HEK293T (cell line): ENCODE measurements at regions not wholly inside any gene's neighbourhood (a gene's known extent, or its start where the extent isn't known, plus 50 kb on each side); places are given as distances from the start of the nearest gene placed in this dataset.

Experiments
- CTCF ChIA-PET: fragments of 350-600 bp; formaldehyde crosslinking; extraction: SDS; loops from one replicate; lab custom pipeline; 2021; ENCODE audit warnings: antibody characterized with exemption, inconsistent platforms; lab: Yijun Ruan, JAX
- POLR2A ChIA-PET: fragments of 350-600 bp; formaldehyde crosslinking; extraction: SDS; loops from one replicate; lab custom pipeline; 2020; ENCODE audit warnings: antibody characterized with exemption, inconsistent platforms; lab: Yijun Ruan, JAX
- DNase-seq: peaks from one replicate; pipeline ENCODE4 v3.0.0; 2012; ENCODE audit warnings: mixed read lengths; ENCODE audit errors: extremely low spot score
- ARNT ChIP-seq: fragments of 450-650 bp; IDR thresholded peaks from 2 replicates; pipeline ENCODE4 v1.6.1; 2017; ENCODE audit warnings: mild to moderate bottlenecking
- BHLHE40 ChIP-seq: fragments of 450-650 bp; IDR thresholded peaks from 2 replicates; pipeline ENCODE4 v1.6.1; 2016; ENCODE audit warnings: mild to moderate bottlenecking, moderate library complexity, borderline replicate concordance
- CTBP1 ChIP-seq: fragments of 450-650 bp; IDR thresholded peaks from 2 replicates; pipeline ENCODE4 v1.6.1; 2016; ENCODE audit warnings: borderline replicate concordance
- ELF4 ChIP-seq: fragments of 450-650 bp; IDR thresholded peaks from 2 replicates; pipeline ENCODE4 v1.6.1; 2017; ENCODE audit warnings: antibody characterized with exemption
- FOXA1 ChIP-seq: fragments of 450-650 bp; IDR thresholded peaks from 2 replicates; pipeline ENCODE4 v1.6.1; 2016; ENCODE audit warnings: mild to moderate bottlenecking
- FOXK2 ChIP-seq: fragments of 450-650 bp; IDR thresholded peaks from 2 replicates; pipeline ENCODE4 v1.6.1; 2016; ENCODE audit warnings: mild to moderate bottlenecking
- FOXM1 ChIP-seq: fragments of 450-650 bp; IDR thresholded peaks from 2 replicates; pipeline ENCODE4 v1.6.1; 2017; ENCODE audit warnings: mild to moderate bottlenecking, borderline replicate concordance
- HDGF ChIP-seq: fragments of 450-650 bp; IDR thresholded peaks from 2 replicates; pipeline ENCODE4 v1.6.1; 2017; ENCODE audit warnings: antibody characterized with exemption, borderline replicate concordance
- L3MBTL2 ChIP-seq: fragments of 450-650 bp; conservative IDR thresholded peaks from 2 replicates; pipeline ENCODE4 v1.6.1; 2016; ENCODE audit warnings: mild to moderate bottlenecking
- LEF1 ChIP-seq: fragments of 450-650 bp; IDR thresholded peaks from 2 replicates; pipeline ENCODE4 v1.6.1; 2017; ENCODE audit warnings: mild to moderate bottlenecking, borderline replicate concordance
- NFRKB ChIP-seq: fragments of 450-650 bp; IDR thresholded peaks from 2 replicates; pipeline ENCODE4 v1.6.1; 2016; ENCODE audit warnings: mild to moderate bottlenecking, moderate library complexity
- SP1 ChIP-seq: fragments of 450-650 bp; IDR thresholded peaks from 2 replicates; pipeline ENCODE4 v1.6.1; 2017
- SUZ12 ChIP-seq: fragments of 450-650 bp; IDR thresholded peaks from 2 replicates; pipeline ENCODE4 v1.6.1; 2016; ENCODE audit warnings: mild to moderate bottlenecking
- TARDBP ChIP-seq: fragments of 450-650 bp; IDR thresholded peaks from 2 replicates; pipeline ENCODE4 v1.6.1; 2016
- ZNF384 ChIP-seq: fragments of 450-650 bp; IDR thresholded peaks from 2 replicates; pipeline ENCODE4 v1.6.1; 2016
- TF ChIP-seq, protein P1 (sequence below): fragments of 450-650 bp; IDR thresholded peaks from 2 replicates; pipeline ENCODE4 v1.6.1; 2016

DNA sequence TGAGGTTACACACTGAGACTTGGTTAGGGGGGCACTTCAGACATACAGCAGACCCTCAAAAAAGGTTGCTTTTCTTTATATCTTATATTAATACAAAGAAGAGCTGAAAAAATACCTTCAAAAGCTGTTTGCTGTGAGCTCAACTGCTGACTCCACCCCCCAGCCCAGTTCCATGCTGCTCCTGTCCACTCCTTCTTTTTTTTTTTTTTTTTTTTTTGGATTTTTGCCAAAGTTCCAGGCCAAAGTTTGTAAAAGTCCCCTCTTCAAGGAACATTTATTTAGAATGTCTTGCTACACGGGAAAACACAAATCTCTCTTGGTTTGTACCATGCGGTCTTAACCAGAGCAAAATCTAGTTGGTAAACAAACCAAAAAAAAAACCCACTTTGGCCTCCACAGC lies 85.3 kb upstream of the AKAP12 start:
- ChIA-PET CTCF (interaction anchor here (1.5 kb wide), 1 partner anchor 169 kb away, joined by 8 read pairs; no protein-coding TSS in a partner anchor), POLR2A (no interaction called here)
- TF ChIP-seq ZNF384 (no peak), FOXA1 (no peak), FOXK2 (no peak), ARNT (no peak), ELF4 (no peak)
- TF ChIP-seq, protein P1, sequence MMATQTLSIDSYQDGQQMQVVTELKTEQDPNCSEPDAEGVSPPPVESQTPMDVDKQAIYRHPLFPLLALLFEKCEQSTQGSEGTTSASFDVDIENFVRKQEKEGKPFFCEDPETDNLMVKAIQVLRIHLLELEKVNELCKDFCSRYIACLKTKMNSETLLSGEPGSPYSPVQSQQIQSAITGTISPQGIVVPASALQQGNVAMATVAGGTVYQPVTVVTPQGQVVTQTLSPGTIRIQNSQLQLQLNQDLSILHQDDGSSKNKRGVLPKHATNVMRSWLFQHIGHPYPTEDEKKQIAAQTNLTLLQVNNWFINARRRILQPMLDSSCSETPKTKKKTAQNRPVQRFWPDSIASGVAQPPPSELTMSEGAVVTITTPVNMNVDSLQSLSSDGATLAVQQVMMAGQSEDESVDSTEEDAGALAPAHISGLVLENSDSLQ: no peak
- DNase-seq: no peak

DNA sequence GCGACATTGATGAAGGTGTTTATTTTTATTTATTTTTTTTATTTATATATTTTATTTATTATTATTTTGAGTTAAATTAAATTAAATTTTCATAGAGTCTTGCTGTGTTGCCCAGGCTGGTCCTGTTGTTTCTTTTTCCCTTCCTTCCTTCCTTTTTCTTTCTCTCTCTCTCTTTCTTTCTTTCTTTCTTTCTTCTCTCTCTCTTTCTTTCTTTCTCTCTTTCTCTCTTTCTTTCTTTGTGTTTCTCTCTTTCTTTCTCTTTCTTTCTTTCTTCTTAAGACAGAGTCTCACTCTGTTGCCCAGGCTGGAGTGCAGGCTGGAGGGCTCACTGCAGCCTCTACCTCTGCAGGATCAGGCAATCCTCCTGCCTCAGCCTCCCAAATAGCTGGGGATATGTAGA lies 84.7 kb upstream of the AKAP12 start:
- TF ChIP-seq FOXA1: no peak
- no peak for TF ChIP-seq NFRKB
- no peak for TF ChIP-seq TARDBP
- TF ChIP-seq, protein P1: no peak
- no peak for TF ChIP-seq ELF4
- TF ChIP-seq HDGF: no peak
- no peak for TF ChIP-seq SUZ12
- ChIA-PET CTCF (no interaction called here), POLR2A (no interaction called here)
- DNase-seq: no peak

DNA sequence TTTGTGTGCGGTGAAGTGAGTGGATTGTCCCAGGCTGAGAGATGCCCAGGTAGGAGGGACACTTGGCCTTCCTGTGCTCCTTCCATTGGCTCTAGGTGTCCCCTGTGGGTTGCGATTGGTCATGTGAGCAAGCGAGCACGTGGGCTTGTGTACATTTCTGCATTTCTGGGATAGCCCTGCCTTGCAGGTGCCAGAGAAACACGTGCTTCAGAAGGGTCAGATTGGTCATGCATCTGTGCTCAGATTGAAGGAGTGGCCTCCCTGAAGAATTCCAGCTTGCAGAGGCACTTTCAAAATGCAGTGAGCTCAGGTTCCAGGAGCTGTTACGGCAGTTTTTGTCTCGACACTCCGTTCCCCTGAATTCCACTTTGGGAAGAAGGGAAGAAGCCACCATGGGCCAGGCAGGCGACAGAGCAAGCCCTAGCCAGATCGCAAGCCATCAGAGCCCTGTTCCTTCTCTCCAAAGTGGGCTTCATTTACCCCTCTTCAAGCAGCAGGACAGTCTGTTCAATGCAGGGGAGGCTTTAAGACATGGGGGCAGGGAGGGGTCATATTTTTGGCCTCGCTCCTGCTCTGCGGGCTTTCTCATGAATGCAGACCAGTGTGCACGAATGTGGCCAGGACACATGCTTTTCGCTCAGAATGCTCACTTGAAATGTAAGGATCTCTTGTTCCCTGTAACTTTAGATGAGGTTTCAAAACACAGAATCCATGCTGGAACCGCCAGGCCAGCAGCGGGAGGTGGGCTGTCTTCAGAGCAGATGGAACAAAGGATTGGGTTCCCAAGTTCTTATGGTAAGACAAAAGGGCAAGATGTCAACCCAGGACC lies 78.6 kb upstream of the AKAP12 start:
- DNase-seq: no peak
- POLR2A ChIA-PET: no interaction called here
- no peak for TF ChIP-seq CTBP1
- no peak for TF ChIP-seq ZNF384
- no peak for TF ChIP-seq SUZ12
- CTCF ChIA-PET: no interaction called here

DNA sequence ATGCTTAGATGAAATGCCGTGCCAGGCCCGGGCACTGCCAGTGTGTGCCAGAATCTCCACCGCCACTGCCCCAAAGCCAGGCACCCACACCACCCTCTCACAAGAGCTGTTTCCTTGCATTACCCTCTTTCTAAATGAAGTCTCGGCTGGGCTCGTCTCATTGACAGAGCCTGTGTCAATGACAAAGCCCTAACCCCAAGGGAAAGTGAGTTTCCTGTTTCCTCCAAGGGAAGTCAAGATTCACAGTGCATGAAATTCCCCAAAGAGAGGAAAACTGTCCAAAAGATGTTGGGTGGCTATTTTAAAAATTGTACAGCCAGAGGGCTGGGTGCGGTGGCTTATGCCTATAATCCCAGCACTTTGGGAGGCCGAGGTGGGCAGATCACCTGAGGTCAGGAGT lies 75.4 kb upstream of the AKAP12 start:
- no peak for DNase-seq
- ChIA-PET POLR2A (no interaction called here), CTCF (interaction anchor here (0.6 kb wide), 1 partner anchor 14 kb away, joined by 3 read pairs; no protein-coding TSS in a partner anchor)
- TF ChIP-seq FOXK2 (no peak), NFRKB (no peak), FOXA1 (no peak), ARNT (no peak), SP1 (no peak), ZNF384 (no peak), ELF4 (no peak), L3MBTL2 (no peak), LEF1 (no peak), SUZ12 (no peak), CTBP1 (no peak)

DNA sequence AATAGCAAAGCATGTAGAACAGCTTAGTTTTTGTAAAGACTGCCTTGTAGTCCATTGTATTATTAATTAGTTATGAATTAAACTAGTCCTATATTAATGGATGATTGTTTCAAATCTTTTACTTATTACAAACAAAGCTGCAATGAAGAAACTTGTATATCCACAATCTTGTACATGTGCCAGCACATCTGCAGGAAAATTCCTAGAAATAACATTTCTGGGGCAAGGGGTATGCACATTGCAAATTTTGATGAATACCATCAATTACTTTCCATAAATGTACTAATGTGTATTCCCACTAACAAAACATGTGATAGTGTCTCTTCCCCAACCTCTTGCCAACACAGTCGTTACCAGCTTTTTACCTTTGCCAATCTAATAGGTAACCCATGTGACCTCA lies 73.6 kb upstream of the AKAP12 start:
- POLR2A ChIA-PET: no interaction called here
- no peak for DNase-seq
- CTCF ChIA-PET: no interaction called here
- no peak for TF ChIP-seq NFRKB
- no peak for TF ChIP-seq ZNF384
- no peak for TF ChIP-seq CTBP1
- no peak for TF ChIP-seq L3MBTL2
- TF ChIP-seq LEF1: no peak
- no peak for TF ChIP-seq SUZ12
- no peak for TF ChIP-seq HDGF
- TF ChIP-seq TARDBP: no peak

DNA sequence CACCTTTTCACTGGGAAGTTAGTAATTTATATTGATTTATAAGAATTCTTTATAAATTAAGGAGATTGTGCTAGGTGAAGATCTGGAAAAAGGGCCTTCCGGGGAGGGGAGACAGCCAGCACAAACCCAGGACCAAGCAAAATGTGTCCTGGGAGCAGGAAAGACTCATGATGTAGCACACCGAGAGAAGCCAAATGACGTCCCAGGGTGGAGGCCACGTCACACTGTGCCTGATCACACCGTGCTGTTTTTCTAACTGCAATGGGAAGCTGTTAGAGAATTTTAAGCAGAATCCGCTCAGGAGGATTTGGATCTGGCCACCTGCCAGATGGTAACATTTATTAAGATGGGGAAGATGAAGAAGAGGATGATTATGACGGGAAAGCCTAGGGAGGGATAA lies 72.7 kb upstream of the AKAP12 start:
- no peak for DNase-seq
- CTCF ChIA-PET: no interaction called here
- POLR2A ChIA-PET: no interaction called here
- TF ChIP-seq SP1: no peak
- no peak for TF ChIP-seq TARDBP
- no peak for TF ChIP-seq SUZ12
- TF ChIP-seq FOXK2: no peak
- TF ChIP-seq, protein P1: no peak
- TF ChIP-seq ZNF384: no peak
- TF ChIP-seq BHLHE40: no peak
- TF ChIP-seq ELF4: no peak

DNA sequence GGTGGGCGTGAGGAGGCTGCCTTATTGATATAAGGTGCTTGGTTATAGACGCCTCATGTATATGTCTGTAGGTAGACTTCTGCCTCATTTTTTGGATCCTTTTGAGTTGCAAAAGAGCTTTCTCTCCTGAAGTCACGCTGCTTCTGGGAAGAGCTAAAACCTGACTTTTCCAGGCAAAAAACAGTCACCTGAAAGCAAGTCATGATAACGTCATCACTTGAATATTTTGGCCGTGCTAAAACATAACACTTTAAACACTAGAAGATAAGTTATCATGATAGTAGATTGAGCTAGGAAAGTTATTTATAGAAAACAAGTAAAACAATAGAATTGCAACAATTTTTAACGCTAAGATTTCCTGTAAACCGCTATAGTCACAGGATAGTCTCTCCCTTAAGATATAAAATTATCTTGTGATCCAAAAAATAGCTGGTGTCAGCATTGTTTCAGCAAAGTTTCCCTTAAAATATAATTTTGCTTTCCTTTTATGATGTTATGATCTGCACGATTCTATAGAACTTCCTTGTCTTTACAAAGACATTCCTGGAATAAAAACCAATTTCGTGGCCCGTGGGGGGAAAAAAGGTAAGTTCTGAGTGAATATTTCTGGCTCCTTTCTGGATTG lies 69.0 kb upstream of the AKAP12 start:
- TF ChIP-seq ARNT (no peak), SP1 (no peak), TARDBP (no peak), LEF1 (no peak), ZNF384 (no peak), ELF4 (no peak), FOXA1 (no peak), HDGF (no peak), NFRKB (no peak), BHLHE40 (no peak), L3MBTL2 (no peak), CTBP1 (no peak), FOXM1 (no peak), SUZ12 (no peak)
- TF ChIP-seq, protein P1: no peak
- DNase-seq: no peak
- CTCF ChIA-PET: no interaction called here
- POLR2A ChIA-PET: no interaction called here
